ENCODE measurements at regions not wholly inside any gene's neighbourhood (a gene's known extent, or its start where the extent isn't known, plus 50 kb on each side); places are given as distances from the start of the nearest gene placed in this dataset.
"Not testable (repeated sequence)": the region's sequence is repeated elsewhere in the genome, so short reads cannot be mapped to it uniquely, and the experiment has no call there.

DNA sequence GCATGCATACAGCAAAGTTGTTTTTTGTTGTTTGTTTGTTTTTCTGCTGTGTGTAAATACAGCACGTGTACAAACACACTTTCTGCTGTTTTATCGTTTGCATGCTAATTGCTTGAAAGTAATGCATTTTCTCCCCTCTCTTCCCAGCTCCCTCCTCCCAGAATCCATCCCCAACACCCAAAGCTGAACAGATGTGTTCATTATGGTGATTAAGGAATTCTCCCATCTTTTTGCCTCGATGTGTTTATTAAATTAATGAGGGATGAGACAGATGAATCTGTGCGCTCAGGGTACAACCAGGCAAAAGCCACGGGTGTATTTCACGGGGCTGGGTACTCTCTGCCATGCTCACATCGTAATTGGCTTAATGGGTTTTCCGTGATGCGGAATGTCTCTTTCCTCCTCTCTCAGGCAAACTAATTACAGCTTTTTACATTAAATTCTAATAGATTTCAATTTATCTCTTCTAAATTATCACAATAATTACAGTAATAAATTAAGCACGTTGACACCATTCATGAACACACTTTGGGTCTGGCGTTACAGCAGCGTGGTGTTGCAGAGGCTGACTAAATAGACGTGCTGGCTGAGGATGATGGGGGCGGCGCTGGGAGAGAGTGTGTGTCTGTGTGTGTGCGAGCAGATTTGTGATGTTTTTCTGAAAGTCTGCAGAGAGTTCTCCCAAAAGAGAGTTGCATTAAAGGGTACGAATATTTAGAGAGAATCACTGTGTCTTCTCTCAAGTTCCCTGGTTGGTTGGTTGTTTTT is 117.7 kb downstream of the CRLF2 start:
- WGBS: 91% methylated on average over 17 of the region's 17 CpGs
- Histone ChIP-seq H3K4me3 (ENCODE audit: low read length in 2 of 2) (no peak overlapping the region), H3K27ac (ENCODE audit: low read depth in 1 of 2, low read length in 1 of 2) (no peak overlapping the region), H3K4me1 (ENCODE audit: control insufficient read depth in 2 of 2, insufficient read depth in 2 of 2, low read length in 2 of 2) (no peaks in the 10 kb centered on the region), H3K9me3 (ENCODE audit: control insufficient read depth in 2 of 2, insufficient read depth in 1 of 2, low read length in 1 of 2) (peaks cover 3 to 10% of the 10 kb centered on the region in 2 donors), H3K36me3 (ENCODE audit: control insufficient read depth in 2 of 2, insufficient read depth in 2 of 2, low read length in 1 of 2) (no peaks in the 10 kb centered on the region), H3K27me3 (ENCODE audit: control insufficient read depth in 2 of 2, insufficient read depth in 1 of 2, low read length in 1 of 2) (no peaks in the 10 kb centered on the region)
- no peak for DNase-seq (ENCODE audit: low read depth in 6 of 9, low spot score in 9 of 9)

DNA sequence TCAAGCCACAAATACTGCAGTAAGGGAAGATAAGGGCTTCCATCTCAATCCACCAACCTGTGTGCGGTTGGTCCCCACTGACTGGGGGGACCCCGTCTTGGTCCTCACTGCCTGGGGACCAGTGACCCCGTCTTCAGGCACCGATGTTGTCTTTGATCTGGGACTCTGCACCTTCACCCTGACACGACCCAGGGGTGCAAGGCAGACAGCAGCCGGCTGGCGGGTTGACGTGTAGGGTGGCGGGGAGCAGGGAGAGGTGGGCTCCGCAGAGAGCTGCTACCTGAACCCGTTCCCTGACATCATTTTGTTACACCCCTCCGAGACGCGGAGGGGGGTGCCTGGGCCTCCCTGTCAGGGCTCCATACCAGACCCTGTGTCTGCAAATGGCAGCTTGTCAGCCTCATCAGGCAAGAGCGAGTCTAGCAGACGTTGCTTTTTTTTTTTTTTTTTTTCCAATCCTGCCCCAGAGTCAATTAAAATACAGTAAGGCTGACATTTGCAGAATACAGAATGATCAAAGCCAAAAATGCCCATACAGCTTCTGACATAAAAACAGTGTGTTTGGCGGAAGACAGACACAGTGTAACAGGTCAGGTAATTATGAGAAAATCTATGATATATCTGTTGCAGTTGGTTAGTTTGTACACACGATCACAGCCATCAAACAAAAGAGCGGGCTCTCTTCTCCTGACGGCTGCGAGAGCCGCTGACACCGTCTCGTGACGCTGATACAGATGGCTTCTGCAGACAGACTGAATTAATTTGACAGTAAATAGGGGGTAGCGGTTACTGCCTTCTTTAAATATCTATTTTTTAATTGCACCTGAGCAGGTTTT is 118.6 kb downstream of the CRLF2 start:
- Histone ChIP-seq H3K9me3 (ENCODE audit: control insufficient read depth in 2 of 2, insufficient read depth in 1 of 2, low read length in 1 of 2) (peaks cover 3 to 10% of the 10 kb centered on the region in 2 donors), H3K36me3 (ENCODE audit: control insufficient read depth in 2 of 2, insufficient read depth in 2 of 2, low read length in 1 of 2) (no peaks in the 10 kb centered on the region), H3K27ac (ENCODE audit: low read depth in 1 of 2, low read length in 1 of 2) (peak overlapping the region in 1 of 2 donors; percentile 2), H3K4me3 (ENCODE audit: low read length in 2 of 2) (no peak overlapping the region), H3K4me1 (ENCODE audit: control insufficient read depth in 2 of 2, insufficient read depth in 2 of 2, low read length in 2 of 2) (no peaks in the 10 kb centered on the region), H3K27me3 (ENCODE audit: control insufficient read depth in 2 of 2, insufficient read depth in 1 of 2, low read length in 1 of 2) (no peaks in the 10 kb centered on the region)
- 78% methylated on average over 26 of the region's 26 CpGs for WGBS
- no peak for DNase-seq (ENCODE audit: low read depth in 6 of 9, low spot score in 9 of 9)

DNA sequence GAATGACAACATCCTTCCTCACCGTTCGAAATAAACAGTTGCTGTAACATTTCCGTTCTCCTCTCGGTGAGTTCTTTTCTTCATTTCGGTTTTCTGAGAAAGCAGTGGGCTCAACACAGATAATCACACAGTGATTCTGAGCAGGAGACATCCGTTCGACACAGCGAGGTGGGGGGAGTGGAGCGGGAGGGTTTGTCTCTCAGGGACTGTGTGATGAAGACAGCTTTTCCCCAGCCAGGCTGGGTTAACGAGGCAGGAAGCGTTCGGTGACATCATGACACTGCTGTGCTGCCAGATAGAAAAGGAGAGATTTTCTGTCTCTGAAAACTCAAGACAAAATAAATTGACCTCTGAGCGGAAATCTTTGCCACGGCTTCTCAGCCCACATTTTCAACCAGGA is 119.3 kb downstream of the CRLF2 start:
- DNase-seq (ENCODE audit: low read depth in 6 of 9, low spot score in 9 of 9): peak in 5 of 9 donors; percentile 24 to 61 (median 37)

DNA sequence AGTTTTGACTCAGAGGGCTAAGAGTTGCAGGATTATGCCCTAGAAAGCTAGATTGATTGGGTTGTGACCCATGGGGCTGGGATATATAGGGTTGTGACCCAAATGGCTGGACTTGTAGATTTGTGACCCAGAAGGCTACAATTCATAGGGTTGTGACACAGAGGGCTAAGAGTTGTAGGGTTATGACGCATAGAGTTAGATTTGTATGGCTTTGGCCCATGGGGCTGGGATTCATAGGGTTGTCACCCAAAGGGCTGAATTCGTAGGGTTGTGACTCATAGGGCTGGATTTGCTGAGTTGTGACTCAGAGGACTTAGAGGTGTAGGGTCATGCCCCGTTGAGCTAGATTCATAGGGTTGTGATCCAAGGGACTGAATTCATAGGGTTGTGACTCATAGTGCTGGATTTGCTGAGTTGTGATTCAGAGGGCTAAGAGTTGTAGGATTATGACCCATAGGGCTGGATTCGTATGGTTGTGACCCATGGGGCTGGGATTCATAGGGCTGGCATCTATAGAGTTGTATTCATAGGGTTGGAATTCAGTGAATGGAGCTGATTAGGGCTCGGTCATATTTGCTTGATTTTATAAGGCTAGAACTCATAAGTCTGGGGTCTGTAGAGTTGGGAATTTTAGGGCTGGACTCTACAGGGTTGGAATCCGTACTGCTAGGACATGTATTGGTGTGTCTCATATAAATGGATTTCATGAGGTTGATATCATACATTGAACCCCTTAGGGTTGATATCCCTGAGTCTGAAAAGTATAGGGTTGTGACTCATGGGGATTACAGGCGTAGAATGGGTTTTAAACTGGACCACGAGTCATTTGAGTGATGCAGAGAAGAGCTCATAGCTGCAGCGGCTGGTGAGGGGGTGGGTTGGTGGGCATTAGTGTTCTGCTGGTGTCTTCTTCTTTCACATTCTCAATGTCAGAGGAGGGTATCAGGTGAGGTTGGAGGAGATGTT is 125.7 kb downstream of the CRLF2 start:
- Histone ChIP-seq H3K36me3 (ENCODE audit: control insufficient read depth in 2 of 2, insufficient read depth in 2 of 2, low read length in 1 of 2) (no peaks in the 10 kb centered on the region), H3K9me3 (ENCODE audit: control insufficient read depth in 2 of 2, insufficient read depth in 1 of 2, low read length in 1 of 2) (peaks cover 0 to 6% of the 10 kb centered on the region in 2 donors), H3K27me3 (ENCODE audit: control insufficient read depth in 2 of 2, insufficient read depth in 1 of 2, low read length in 1 of 2) (no peaks in the 10 kb centered on the region), H3K27ac (ENCODE audit: low read depth in 1 of 2, low read length in 1 of 2) (no peak overlapping the region), H3K4me3 (ENCODE audit: low read length in 2 of 2) (no peak overlapping the region), H3K4me1 (ENCODE audit: control insufficient read depth in 2 of 2, insufficient read depth in 2 of 2, low read length in 2 of 2) (no peaks in the 10 kb centered on the region)
- whole genome bisulfite sequencing: 79% methylated on average over 9 of the region's 9 CpGs
- no peak for DNase-seq (ENCODE audit: low read depth in 6 of 9, low spot score in 9 of 9)

More for the DNA sequence above, 119.3 kb downstream of the CRLF2 start:
- Histone ChIP-seq H3K27ac (ENCODE audit: low read depth in 1 of 2, low read length in 1 of 2) (peak overlapping the region in 1 of 2 donors; percentile 2), H3K36me3 (ENCODE audit: control insufficient read depth in 2 of 2, insufficient read depth in 2 of 2, low read length in 1 of 2) (no peaks in the 10 kb centered on the region), H3K4me1 (ENCODE audit: control insufficient read depth in 2 of 2, insufficient read depth in 2 of 2, low read length in 2 of 2) (no peaks in the 10 kb centered on the region), H3K9me3 (ENCODE audit: control insufficient read depth in 2 of 2, insufficient read depth in 1 of 2, low read length in 1 of 2) (peaks cover 3 to 10% of the 10 kb centered on the region in 2 donors), H3K27me3 (ENCODE audit: control insufficient read depth in 2 of 2, insufficient read depth in 1 of 2, low read length in 1 of 2) (no peaks in the 10 kb centered on the region), H3K4me3 (ENCODE audit: low read length in 2 of 2) (no peak overlapping the region)
- WGBS: 40% methylated on average over 14 of the region's 14 CpGs

DNA sequence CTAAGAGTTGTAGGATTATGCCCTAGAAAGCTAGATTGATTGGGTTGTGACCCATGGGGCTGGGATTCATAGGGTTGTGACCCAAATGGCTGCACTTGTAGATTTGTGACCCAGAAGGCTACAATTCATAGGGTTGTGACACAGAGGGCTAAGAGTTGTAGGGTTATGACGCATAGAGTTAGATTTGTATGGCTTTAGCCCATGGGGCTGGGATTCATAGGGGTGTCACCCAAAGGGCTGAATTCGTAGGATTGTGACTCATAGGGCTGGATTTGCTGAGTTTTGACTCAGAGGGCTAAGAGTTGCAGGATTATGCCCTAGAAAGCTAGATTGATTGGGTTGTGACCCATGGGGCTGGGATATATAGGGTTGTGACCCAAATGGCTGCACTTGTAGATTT is 126.6 kb downstream of the CRLF2 start:
- H3K4me1 ChIP-seq (ENCODE audit: control insufficient read depth in 2 of 2, insufficient read depth in 2 of 2, low read length in 2 of 2); H3K27me3 ChIP-seq (ENCODE audit: control insufficient read depth in 2 of 2, insufficient read depth in 1 of 2, low read length in 1 of 2); H3K36me3 ChIP-seq (ENCODE audit: control insufficient read depth in 2 of 2, insufficient read depth in 2 of 2, low read length in 1 of 2); H3K4me3 ChIP-seq (ENCODE audit: low read length in 2 of 2); H3K27ac ChIP-seq (ENCODE audit: low read depth in 1 of 2, low read length in 1 of 2); DNase-seq (ENCODE audit: low read depth in 6 of 9, low spot score in 9 of 9); H3K9me3 ChIP-seq (ENCODE audit: control insufficient read depth in 2 of 2, insufficient read depth in 1 of 2, low read length in 1 of 2): not testable (repeated sequence)
- 97% methylated on average over 2 of the region's 2 CpGs for WGBS

DNA sequence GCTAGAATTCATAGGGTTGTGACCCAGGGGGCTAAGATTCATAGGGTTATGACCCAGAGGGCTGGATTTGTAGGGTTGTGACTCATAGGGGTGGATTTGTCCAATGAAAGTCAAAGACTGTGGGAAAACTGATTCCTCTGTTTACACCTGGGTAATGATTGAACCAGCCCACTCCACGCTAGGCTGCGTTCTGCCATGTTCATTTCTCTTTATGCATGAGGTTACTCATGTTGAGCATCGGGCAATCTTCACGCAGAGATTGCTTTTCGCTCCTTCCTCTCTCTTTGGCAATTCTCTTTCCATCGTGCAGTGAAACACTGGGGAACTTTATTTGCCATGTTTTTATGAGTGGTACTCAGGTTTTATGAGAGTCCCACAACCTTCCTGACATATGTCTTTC is 127.8 kb downstream of the CRLF2 start:
- DNase-seq (ENCODE audit: low read depth in 6 of 9, low spot score in 9 of 9): no peak
- Histone ChIP-seq H3K9me3 (ENCODE audit: control insufficient read depth in 2 of 2, insufficient read depth in 1 of 2, low read length in 1 of 2) (peaks cover 0 to 6% of the 10 kb centered on the region in 2 donors), H3K4me3 (ENCODE audit: low read length in 2 of 2) (no peak overlapping the region), H3K27me3 (ENCODE audit: control insufficient read depth in 2 of 2, insufficient read depth in 1 of 2, low read length in 1 of 2) (no peaks in the 10 kb centered on the region), H3K4me1 (ENCODE audit: control insufficient read depth in 2 of 2, insufficient read depth in 2 of 2, low read length in 2 of 2) (no peaks in the 10 kb centered on the region), H3K36me3 (ENCODE audit: control insufficient read depth in 2 of 2, insufficient read depth in 2 of 2, low read length in 1 of 2) (no peaks in the 10 kb centered on the region), H3K27ac (ENCODE audit: low read depth in 1 of 2, low read length in 1 of 2) (no peak overlapping the region)
- 95% methylated on average over 6 of the region's 6 CpGs for whole genome bisulfite sequencing

DNA sequence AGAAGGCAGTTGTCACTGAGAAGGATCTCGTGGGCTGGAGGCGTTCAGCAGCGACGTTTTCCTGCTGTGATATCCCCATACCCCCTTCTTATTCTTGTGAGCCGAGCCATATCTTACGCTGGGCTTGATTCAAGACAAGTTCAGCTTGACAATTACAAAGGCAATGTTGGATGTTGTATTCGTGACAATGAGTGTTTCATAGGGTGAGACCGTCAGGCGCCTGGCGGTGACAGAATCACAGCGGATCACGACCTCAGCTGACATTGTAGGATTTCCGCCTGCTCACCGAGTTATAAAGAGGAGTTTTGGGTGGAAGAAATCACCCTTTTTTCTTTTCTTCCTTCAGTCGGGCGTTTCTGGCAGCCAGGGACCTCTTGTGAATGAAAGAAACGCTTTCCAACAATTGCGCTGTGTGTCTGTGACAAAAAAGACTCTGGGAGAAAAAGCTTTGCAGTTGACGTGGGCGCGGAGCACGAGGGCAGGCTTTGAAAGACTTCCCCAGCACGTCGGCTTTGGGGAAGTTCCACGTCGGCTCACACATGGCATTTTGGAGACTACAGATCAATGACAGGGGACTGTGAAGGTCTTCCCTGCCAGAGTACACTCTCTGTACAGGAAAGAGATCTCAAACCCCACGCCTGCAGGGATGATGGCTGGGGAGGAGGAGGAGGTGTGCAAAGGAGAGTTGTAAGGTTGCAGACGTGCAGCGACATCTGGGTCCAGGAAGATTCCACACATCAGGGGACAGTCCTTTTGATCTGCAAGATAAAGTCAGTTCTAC is 135.4 kb downstream of the CRLF2 start:
- WGBS: 51% methylated on average over 29 of the region's 29 CpGs
- no peak overlapping the region for H3K27ac ChIP-seq (ENCODE audit: low read depth in 1 of 2, low read length in 1 of 2)
- no peak for DNase-seq (ENCODE audit: low read depth in 6 of 9, low spot score in 9 of 9)
- peaks cover 0 to 3% of the 10 kb centered on the region in 2 donors for H3K27me3 ChIP-seq (ENCODE audit: control insufficient read depth in 2 of 2, insufficient read depth in 1 of 2, low read length in 1 of 2)
- H3K4me1 ChIP-seq (ENCODE audit: control insufficient read depth in 2 of 2, insufficient read depth in 2 of 2, low read length in 2 of 2): no peaks in the 10 kb centered on the region
- H3K9me3 ChIP-seq (ENCODE audit: control insufficient read depth in 2 of 2, insufficient read depth in 1 of 2, low read length in 1 of 2): peaks cover 0 to 16% of the 10 kb centered on the region in 2 donors
- no peak overlapping the region for H3K4me3 ChIP-seq (ENCODE audit: low read length in 2 of 2)
- H3K36me3 ChIP-seq (ENCODE audit: control insufficient read depth in 2 of 2, insufficient read depth in 2 of 2, low read length in 1 of 2): no peaks in the 10 kb centered on the region

- Histone ChIP-seq H3K27me3 (ENCODE audit: control insufficient read depth in 2 of 2, insufficient read depth in 1 of 2, low read length in 1 of 2) (peaks cover 0 to 3% of the 10 kb centered on the region in 2 donors), H3K36me3 (ENCODE audit: control insufficient read depth in 2 of 2, insufficient read depth in 2 of 2, low read length in 1 of 2) (no peaks in the 10 kb centered on the region), H3K9me3 (ENCODE audit: control insufficient read depth in 2 of 2, insufficient read depth in 1 of 2, low read length in 1 of 2) (peaks cover 0 to 16% of the 10 kb centered on the region in 2 donors), H3K27ac (ENCODE audit: low read depth in 1 of 2, low read length in 1 of 2) (no peak overlapping the region), H3K4me1 (ENCODE audit: control insufficient read depth in 2 of 2, insufficient read depth in 2 of 2, low read length in 2 of 2) (no peaks in the 10 kb centered on the region), H3K4me3 (ENCODE audit: low read length in 2 of 2) (no peak overlapping the region)
- 97% methylated on average over 7 of the region's 7 CpGs for WGBS
- DNase-seq (ENCODE audit: low read depth in 6 of 9, low spot score in 9 of 9): no peak
These were observed 136.7 kb downstream of the CRLF2 start for GRCh38 chrX:1075741-1076140.

All from thymus (tissue), 11 donors.